HCT116 (cell line): ENCODE measurements at regions not wholly inside any gene's neighbourhood (a gene's known extent, or its start where the extent isn't known, plus 50 kb on each side); places are given as distances from the start of the nearest gene placed in this dataset.

ENCODE experiments used
- ATAC-seq: fragments of 200-7000 bp; cut with Tn5 transposase; 2 replicates; pipeline ENCODE4 v1.9.1; 2020; ENCODE audit warnings: mild to moderate bottlenecking, moderate library complexity
- BruUV-seq: library from RNA; stranded (reverse); fragments of 400-500 nt; replicated peaks from 2 replicates; lab custom pipeline; 2021; lab: Mats Ljungman, UMichigan
- CTCF ChIA-PET: fragments of 300-600 bp; sonication (Branson Sonifier 250); formaldehyde crosslinking; loops from one replicate; lab custom pipeline; 2021; ENCODE audit warnings: antibody characterized with exemption; lab: Charles Lee
- POLR2A ChIA-PET: fragments of 300-600, 350-600 bp; sonication (Branson Sonifier 250); formaldehyde crosslinking; loops from one replicate; lab custom pipeline; 2021; ENCODE audit warnings: antibody characterized with exemption; lab: Charles Lee
- RAD21 ChIA-PET, 2 experiments: fragments of 300-600 bp; sonication (Branson Sonifier 250); formaldehyde crosslinking; loops; one replicate each; lab custom pipeline; 2023; ENCODE audit warnings: low total read pairs in 2 of 2; ENCODE audit not compliant: uncharacterized antibody in 2 of 2, unreplicated experiment in 2 of 2, low non-redundant PET in 1 of 2; lab: Charles Lee
- DNase-seq: peaks from one replicate; pipeline ENCODE4 v3.0.0-alpha.2; 2010; ENCODE audit warnings: low read depth, low spot score
- H2AFZ ChIP-seq: fragments of 200-600 bp; shearing (Covaris generic), sonication (generic); 2 replicates; pipeline ENCODE4 v1.6.1; 2017; ENCODE audit warnings: low read depth, mixed run types, mixed read lengths, antibody characterized with exemption, low read length; ENCODE audit not compliant: poor library complexity, severe bottlenecking
- H3K27ac ChIP-seq: 2 replicates; pipeline ENCODE4 v1.5.1; 2012; ENCODE audit warnings: low read depth, low read length
- H3K27me3 ChIP-seq: fragments of 200-600 bp; sonication (generic); 2 replicates; pipeline ENCODE4 v1.6.1; 2016; ENCODE audit warnings: mixed run types, low read length, mixed read lengths; ENCODE audit not compliant: insufficient read depth
- H3K36me3 ChIP-seq, 2 experiments: fragments of 200-500 bp in 1 of 2; fragments of 200-600 bp in 1 of 2; sonication (Bioruptor generic) in 1 of 2; sonication (generic) in 1 of 2; 2 replicates each; pipeline versions ENCODE4 v1.5.1 to v1.6.1; 2014 to 2016; ENCODE audit warnings: low read length in 2 of 2, inconsistent platforms in 1 of 2, mixed read lengths in 1 of 2, mixed run types in 1 of 2; ENCODE audit not compliant: insufficient read depth in 2 of 2, control insufficient read depth in 1 of 2
- H3K4me1 ChIP-seq, 2 experiments: fragments of 200-600 bp in 1 of 2; sonication (generic) in 1 of 2; 2 replicates each; pipeline versions ENCODE4 v1.5.1 to v1.6.1; 2012 to 2017; ENCODE audit warnings: low read length in 2 of 2, inconsistent platforms in 1 of 2, mild to moderate bottlenecking in 1 of 2, mixed read lengths in 1 of 2, mixed run types in 1 of 2, moderate library complexity in 1 of 2; ENCODE audit not compliant: insufficient read depth in 2 of 2, control insufficient read depth in 1 of 2
- H3K4me2 ChIP-seq: fragments of 200-600 bp; sonication (generic); 2 replicates; pipeline ENCODE4 v1.6.1; 2017; ENCODE audit warnings: mixed run types, low read length, mixed read lengths
- H3K4me3 ChIP-seq, 2 experiments: fragments of 200-600 bp in 1 of 2; sonication (generic) in 1 of 2; replicated peaks in 1 of 2; 2 replicates each; pipeline ENCODE4 v1.5.1; 2011 to 2016; ENCODE audit warnings: low read length in 2 of 2, control low read depth in 1 of 2, low read depth in 1 of 2, mild to moderate bottlenecking in 1 of 2, mixed read lengths in 1 of 2, mixed run types in 1 of 2
- H3K79me2 ChIP-seq: fragments of 200-600 bp; sonication (generic); 2 replicates; pipeline ENCODE4 v1.6.1; 2017; ENCODE audit warnings: mild to moderate bottlenecking, mixed run types, low read length, moderate library complexity, mixed read lengths; ENCODE audit not compliant: insufficient read depth
- H3K9ac ChIP-seq: fragments of 200-600 bp; sonication (generic); 2 replicates; pipeline ENCODE4 v1.6.1; 2016; ENCODE audit warnings: low read length, mixed read lengths
- H3K9me2 ChIP-seq: fragments of 200-600 bp; sonication (generic), shearing (Covaris generic); 2 replicates; pipeline ENCODE4 v1.6.1; 2017; ENCODE audit warnings: mixed run types, mild to moderate bottlenecking, moderate library complexity; ENCODE audit not compliant: insufficient read depth
- H3K9me3 ChIP-seq, 2 experiments: fragments of 200-500 bp in 1 of 2; fragments of 200-600 bp in 1 of 2; sonication (Bioruptor generic) in 1 of 2; sonication (generic) in 1 of 2; 2 replicates each; pipeline ENCODE4 v1.6.1; 2014 to 2017; ENCODE audit warnings: low read length in 2 of 2, mixed read lengths in 2 of 2, inconsistent platforms in 1 of 2, low read depth in 1 of 2, mild to moderate bottlenecking in 1 of 2, mixed run types in 1 of 2, moderate library complexity in 1 of 2; ENCODE audit not compliant: control insufficient read depth in 1 of 2, insufficient read depth in 1 of 2
- H4K20me1 ChIP-seq: fragments of 200-600 bp; sonication (generic), shearing (Covaris generic); 2 replicates; pipeline ENCODE4 v1.6.1; 2017; ENCODE audit warnings: mixed run types, mild to moderate bottlenecking, moderate library complexity; ENCODE audit not compliant: insufficient read depth
- JUND ChIP-seq: IDR thresholded peaks from 2 replicates; pipeline ENCODE4 v1.6.1; 2012
- POLR2A ChIP-seq: IDR thresholded peaks from 2 replicates; pipeline ENCODE4 v1.7.0; 2011; ENCODE audit warnings: borderline replicate concordance; ENCODE audit not compliant: insufficient read depth, insufficient read length; ENCODE audit errors: extremely low read depth
- POLR2AphosphoS5 ChIP-seq: IDR thresholded peaks from 2 replicates; pipeline ENCODE4 v1.6.1; 2011; ENCODE audit warnings: mild to moderate bottlenecking, low read depth, low read length, moderate library complexity
- TCF7L2 ChIP-seq: IDR thresholded peaks from 2 replicates; pipeline ENCODE4 v1.7.0; 2011; ENCODE audit warnings: borderline replicate concordance, inconsistent platforms; ENCODE audit not compliant: insufficient read depth, insufficient read length; ENCODE audit errors: extremely low read depth
- YY1 ChIP-seq: IDR thresholded peaks from 2 replicates; pipeline ENCODE4 v1.6.1; 2011; ENCODE audit warnings: low read length, low read depth, moderate library complexity, mild to moderate bottlenecking; ENCODE audit not compliant: insufficient replicate concordance; ENCODE audit errors: extremely low read depth
- ZNF274 ChIP-seq: fragments of 200-500 bp; sonication (Bioruptor generic); IDR thresholded peaks from 2 replicates; pipeline ENCODE4 v1.6.1; 2014; ENCODE audit warnings: mild to moderate bottlenecking, low read depth, low read length, inconsistent platforms
- intact Hi-C: fragments of 100-400 bp; cut with micrococcal nuclease; formaldehyde crosslinking; loops from 2 replicates; pipeline ENCODE4 v1.10.0; 2022
- TF ChIP-seq, protein P1 (sequence below), 3 experiments: fragments of 200-600 bp in 1 of 3; sonication (generic) in 1 of 3; IDR thresholded peaks in 2 of 3; conservative IDR thresholded peaks in 1 of 3; 2 replicates each; pipeline ENCODE4 v1.5.1; 2012 to 2017; ENCODE audit warnings: low read depth in 2 of 3, low read length in 2 of 3, antibody characterized with exemption in 1 of 3, borderline replicate concordance in 1 of 3, control low read depth in 1 of 3, mild to moderate bottlenecking in 1 of 3, mixed read lengths in 1 of 3, mixed run types in 1 of 3, moderate library complexity in 1 of 3; ENCODE audit not compliant: insufficient read depth in 1 of 3
- TF ChIP-seq, protein P2 (sequence below): IDR thresholded peaks from 2 replicates; pipeline ENCODE4 v1.6.1; 2012

DNA sequence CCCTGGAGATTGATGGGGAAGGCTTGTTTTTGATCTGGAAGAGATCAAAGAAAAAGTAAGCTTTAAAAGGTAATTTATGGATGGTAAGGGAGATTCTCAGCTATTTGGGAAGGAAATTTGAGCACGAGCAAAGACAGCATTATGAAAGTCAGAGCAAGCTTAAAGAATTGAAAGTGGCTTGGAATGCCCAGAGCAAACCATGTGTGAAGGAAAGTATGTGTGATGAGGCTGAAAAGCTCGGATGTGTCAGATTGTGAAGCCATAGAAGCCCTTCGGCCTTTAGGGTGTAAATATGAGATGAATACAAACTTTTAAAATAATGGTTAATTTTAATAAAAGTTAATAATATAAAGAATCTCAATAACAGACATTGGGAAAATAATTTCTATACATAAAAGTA, 377.4 kb upstream of the DSEL start:
- intact Hi-C loops, result no loop called here
- no peak overlapping the region for H3K4me3 ChIP-seq
- POLR2A ChIA-PET, result no interaction called here
- H3K36me3 ChIP-seq, result no peaks in the 10 kb centered on the region
- no peak overlapping the region for H2AFZ ChIP-seq
- H3K79me2 ChIP-seq, result no peaks in the 10 kb centered on the region
- H3K27ac ChIP-seq, result no peak overlapping the region
- BruUV-seq, result no TSS peak
- no peaks in the 10 kb centered on the region; the same call in 1 of the 2 replicates for H4K20me1 ChIP-seq
- no peak overlapping the region for H3K9ac ChIP-seq
- DNase-seq, result no peak
- no peaks in the 10 kb centered on the region for H3K27me3 ChIP-seq
- peaks cover 3 to 11% of the 10 kb centered on the region in 2 experiments; a peak in 3 of 4 replicates for H3K9me3 ChIP-seq
- no peaks in the 10 kb centered on the region for H3K9me2 ChIP-seq
- H3K4me1 ChIP-seq, result no peaks in the 10 kb centered on the region
- no peak overlapping the region for H3K4me2 ChIP-seq
- no peak for TF ChIP-seq ZNF274
- TF ChIP-seq TCF7L2, result no peak
- TF ChIP-seq POLR2A, result no peak
- no peak for TF ChIP-seq YY1
- TF ChIP-seq, protein P1, sequence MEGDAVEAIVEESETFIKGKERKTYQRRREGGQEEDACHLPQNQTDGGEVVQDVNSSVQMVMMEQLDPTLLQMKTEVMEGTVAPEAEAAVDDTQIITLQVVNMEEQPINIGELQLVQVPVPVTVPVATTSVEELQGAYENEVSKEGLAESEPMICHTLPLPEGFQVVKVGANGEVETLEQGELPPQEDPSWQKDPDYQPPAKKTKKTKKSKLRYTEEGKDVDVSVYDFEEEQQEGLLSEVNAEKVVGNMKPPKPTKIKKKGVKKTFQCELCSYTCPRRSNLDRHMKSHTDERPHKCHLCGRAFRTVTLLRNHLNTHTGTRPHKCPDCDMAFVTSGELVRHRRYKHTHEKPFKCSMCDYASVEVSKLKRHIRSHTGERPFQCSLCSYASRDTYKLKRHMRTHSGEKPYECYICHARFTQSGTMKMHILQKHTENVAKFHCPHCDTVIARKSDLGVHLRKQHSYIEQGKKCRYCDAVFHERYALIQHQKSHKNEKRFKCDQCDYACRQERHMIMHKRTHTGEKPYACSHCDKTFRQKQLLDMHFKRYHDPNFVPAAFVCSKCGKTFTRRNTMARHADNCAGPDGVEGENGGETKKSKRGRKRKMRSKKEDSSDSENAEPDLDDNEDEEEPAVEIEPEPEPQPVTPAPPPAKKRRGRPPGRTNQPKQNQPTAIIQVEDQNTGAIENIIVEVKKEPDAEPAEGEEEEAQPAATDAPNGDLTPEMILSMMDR (IDR thresholded peaks at IDR 0.05 in 2 of 3, conservative IDR thresholded peaks at IDR 0.05 in 1 of 3; ENCODE audit: borderline replicate concordance in 1 of 3, insufficient read depth in 1 of 3, low read depth in 2 of 3, low read length in 2 of 3), result no peak
- TF ChIP-seq POLR2AphosphoS5, result no peak
- TF ChIP-seq, all 23 proteins: peak for 0
- RAD21 ChIA-PET, result no interaction called here
- ATAC-seq, result no peak
- CTCF ChIA-PET, result no interaction called here

DNA sequence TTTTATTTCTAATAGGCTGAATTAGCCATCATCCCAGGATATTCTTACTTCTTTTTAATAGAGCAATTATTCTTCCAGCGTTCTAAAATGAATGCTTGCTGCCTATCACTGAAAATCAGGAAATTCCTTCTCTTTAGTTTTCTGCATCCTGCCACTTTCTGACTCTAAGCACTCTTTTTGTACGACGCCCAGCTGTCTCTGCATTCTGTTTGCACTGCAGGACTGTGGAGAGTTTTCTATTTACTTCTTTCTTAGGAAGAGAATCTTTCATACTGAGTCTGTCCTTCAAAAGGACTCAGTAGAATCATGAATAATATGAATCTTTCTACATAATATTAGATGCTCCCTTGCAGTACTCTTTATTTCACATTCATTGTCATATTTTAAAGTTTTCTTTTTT, 360.4 kb upstream of the DSEL start:
- TF ChIP-seq, protein P2, sequence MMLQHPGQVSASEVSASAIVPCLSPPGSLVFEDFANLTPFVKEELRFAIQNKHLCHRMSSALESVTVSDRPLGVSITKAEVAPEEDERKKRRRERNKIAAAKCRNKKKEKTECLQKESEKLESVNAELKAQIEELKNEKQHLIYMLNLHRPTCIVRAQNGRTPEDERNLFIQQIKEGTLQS, result no peak
- TF ChIP-seq JUND, result no peak
- Histone ChIP-seq H4K20me1 (no peaks in the 10 kb centered on the region; the same call in 1 of the 2 replicates), H2AFZ (no peak overlapping the region), H3K9me3 (peaks cover 7 to 9% of the 10 kb centered on the region in 2 experiments; a peak in 3 of 4 replicates), H3K4me1 (no peaks in the 10 kb centered on the region), H3K36me3 (no peaks in the 10 kb centered on the region), H3K4me2 (no peak overlapping the region), H3K9me2 (no peaks in the 10 kb centered on the region), H3K27me3 (no peaks in the 10 kb centered on the region), H3K27ac (no peak overlapping the region), H3K4me3 (no peak overlapping the region), H3K9ac (no peak overlapping the region), H3K79me2 (no peaks in the 10 kb centered on the region)
- ATAC-seq (no peak), DNase-seq (no peak)
- intact Hi-C loops, result no loop called here
- no TSS peak for BruUV-seq
- ChIA-PET RAD21 (no interaction called here), CTCF (no interaction called here), POLR2A (no interaction called here)
